SK-N-SH (cell line): ENCODE measurements at regions not wholly inside any gene's neighbourhood (a gene's known extent, or its start where the extent isn't known, plus 50 kb on each side); places are given as distances from the start of the nearest gene placed in this dataset.

Experiments used
- CTCF ChIA-PET: fragments of 300-600, 350-600 bp; formaldehyde crosslinking; extraction: SDS; loops from one replicate; lab custom pipeline; 2021; lab: Yijun Ruan, JAX
- POLR2A ChIA-PET: fragments of 350-600 bp; sonication (Branson Sonifier 250); formaldehyde crosslinking; extraction: SDS; loops from one replicate; lab custom pipeline; 2020; ENCODE audit warnings: antibody characterized with exemption, inconsistent platforms; lab: Yijun Ruan, JAX
- DNase-seq: peaks from one replicate; pipeline ENCODE4 v3.0.0; 2012
- H2AFZ ChIP-seq: fragments of 200-600 bp; sonication (generic); 2 replicates; pipeline ENCODE4 v1.8.1; 2016; ENCODE audit warnings: antibody characterized with exemption, mild to moderate bottlenecking, low read depth
- H3F3A ChIP-seq: fragments of 200-600 bp; sonication (generic); replicated peaks from 2 replicates; pipeline ENCODE3; 2016; ENCODE audit warnings: antibody characterized with exemption, mild to moderate bottlenecking; ENCODE audit not compliant: insufficient read depth
- H3K27ac ChIP-seq, 2 experiments: fragments of 200-500 bp in 1 of 2; fragments of 200-600 bp in 1 of 2; sonication (Bioruptor generic) in 1 of 2; sonication (generic), shearing (Covaris generic) in 1 of 2; 2 replicates each; pipeline versions ENCODE4 v1.5.1 to v1.6.1; 2014 to 2016; ENCODE audit warnings: low read depth in 2 of 2, inconsistent platforms in 1 of 2, low read length in 1 of 2, mild to moderate bottlenecking in 1 of 2, mixed read lengths in 1 of 2
- H3K27me3 ChIP-seq: fragments of 200-600 bp; sonication (generic), shearing (Covaris generic); 2 replicates; pipeline ENCODE4 v1.6.1; 2016; ENCODE audit warnings: mixed run types; ENCODE audit not compliant: insufficient read depth
- H3K36me3 ChIP-seq, 2 experiments: fragments of 200-500 bp in 1 of 2; fragments of 200-600 bp in 1 of 2; sonication (Bioruptor generic) in 1 of 2; sonication (generic) in 1 of 2; replicated peaks in 1 of 2; 2 replicates each; pipeline versions ENCODE3 to v1.5.1; 2014 to 2016; ENCODE audit warnings: low read length in 1 of 2, mild to moderate bottlenecking in 1 of 2; ENCODE audit not compliant: insufficient read depth in 2 of 2, control insufficient read depth in 1 of 2
- H3K4me1 ChIP-seq, 2 experiments: fragments of 200-500 bp in 1 of 2; fragments of 200-600 bp in 1 of 2; sonication (Bioruptor generic) in 1 of 2; sonication (generic), shearing (Covaris generic) in 1 of 2; 2 replicates each; pipeline versions ENCODE4 v1.5.1 to v1.6.1; 2014 to 2016; ENCODE audit warnings: low read depth in 1 of 2, low read length in 1 of 2, mixed run types in 1 of 2; ENCODE audit not compliant: insufficient read depth in 2 of 2, control insufficient read depth in 1 of 2
- H3K4me2 ChIP-seq: fragments of 200-600 bp; sonication (generic), shearing (Covaris generic); 2 replicates; pipeline ENCODE4 v1.6.1; 2017; ENCODE audit warnings: mixed run types
- H3K4me3 ChIP-seq, 2 experiments: fragments of 200-500 bp in 1 of 2; fragments of 200-600 bp in 1 of 2; sonication (Bioruptor generic) in 1 of 2; sonication (generic), shearing (Covaris generic) in 1 of 2; 2 replicates each; pipeline versions ENCODE4 v1.5.1 to v1.8.1; 2014 to 2016; ENCODE audit warnings: low read depth in 2 of 2, inconsistent platforms in 1 of 2, low read length in 1 of 2, mild to moderate bottlenecking in 1 of 2, mixed read lengths in 1 of 2, moderate library complexity in 1 of 2
- H3K79me2 ChIP-seq: fragments of 200-600 bp; sonication (generic); 2 replicates; pipeline ENCODE4 v1.8.1; 2017; ENCODE audit warnings: mild to moderate bottlenecking; ENCODE audit not compliant: insufficient read depth
- H3K9ac ChIP-seq: fragments of 200-600 bp; sonication (generic); 2 replicates; pipeline ENCODE4 v1.6.1; 2017; ENCODE audit warnings: mixed run types
- H3K9me2 ChIP-seq: fragments of 200-600 bp; sonication (generic); 2 replicates; pipeline ENCODE4 v1.6.1; 2017; ENCODE audit warnings: mixed run types
- H3K9me3 ChIP-seq: fragments of 200-600 bp; sonication (generic); 2 replicates; pipeline ENCODE4 v1.6.1; 2017; ENCODE audit warnings: mixed run types, mild to moderate bottlenecking, moderate library complexity
- H4K20me1 ChIP-seq: fragments of 200-600 bp; sonication (generic); 2 replicates; pipeline ENCODE4 v1.6.1; 2017; ENCODE audit warnings: mild to moderate bottlenecking, mixed run types; ENCODE audit not compliant: insufficient read depth
- CHD2 ChIP-seq: fragments of 150-350 bp; IDR thresholded peaks from 2 replicates; pipeline ENCODE4 v1.6.1; 2018; ENCODE audit warnings: low read length; ENCODE audit not compliant: partially characterized antibody
- EP300 ChIP-seq, 2 experiments: IDR thresholded peaks; 2 replicates each; pipeline versions ENCODE4 v1.4.0 to v1.6.1; 2012; ENCODE audit warnings: borderline replicate concordance in 1 of 2, low read depth in 1 of 2, low read length in 1 of 2
- FOSL2 ChIP-seq: IDR thresholded peaks from 2 replicates; pipeline ENCODE4 v1.4.0; 2012; ENCODE audit warnings: low read depth, mild to moderate bottlenecking, moderate library complexity, borderline replicate concordance
- FOXM1 ChIP-seq: IDR thresholded peaks from 2 replicates; pipeline ENCODE4 v1.4.0; 2012; ENCODE audit warnings: low read depth, mild to moderate bottlenecking
- GABPA ChIP-seq: IDR thresholded peaks from 2 replicates; pipeline ENCODE4 v1.4.0; 2012; ENCODE audit warnings: low read depth, mild to moderate bottlenecking
- GATA2 ChIP-seq: sonication (generic); formaldehyde crosslinking; IDR thresholded peaks from 2 replicates; pipeline ENCODE4 v1.5.0; 2020; ENCODE audit warnings: mild to moderate bottlenecking, missing genetic modification reagents
- JUND ChIP-seq: IDR thresholded peaks from 2 replicates; pipeline ENCODE4 v1.4.0; 2012
- MEF2A ChIP-seq: IDR thresholded peaks from 2 replicates; pipeline ENCODE4 v1.4.0; 2012; ENCODE audit warnings: low read depth, borderline replicate concordance
- MXI1 ChIP-seq: IDR thresholded peaks from 2 replicates; pipeline ENCODE4 v1.6.1; 2012; ENCODE audit warnings: mild to moderate bottlenecking, low read depth, low read length, improper control_type of control experiment
- RFX5 ChIP-seq: IDR thresholded peaks from 2 replicates; pipeline ENCODE4 v1.6.1; 2012; ENCODE audit warnings: mild to moderate bottlenecking, improper control_type of control experiment, low read length
- RXRA ChIP-seq: IDR thresholded peaks from 2 replicates; pipeline ENCODE4 v1.4.0; 2012; ENCODE audit warnings: low read depth, mild to moderate bottlenecking, borderline replicate concordance
- SMC3 ChIP-seq: IDR thresholded peaks from 2 replicates; pipeline ENCODE4 v1.6.1; 2012; ENCODE audit warnings: low read depth, low read length, improper control_type of control experiment
- TAF1 ChIP-seq: IDR thresholded peaks from 2 replicates; pipeline ENCODE4 v1.6.1; 2012; ENCODE audit warnings: low read depth, mild to moderate bottlenecking, low read length, moderate library complexity, borderline replicate concordance
- TCF12 ChIP-seq: IDR thresholded peaks from 2 replicates; pipeline ENCODE4 v1.4.0; 2012
- YY1 ChIP-seq: IDR thresholded peaks from 2 replicates; pipeline ENCODE4 v1.4.0; 2012; ENCODE audit warnings: low read depth, mild to moderate bottlenecking
- WGBS: methylation state at CpG from one replicate; pipeline ENCODE4 v1.1.6; 2017; ENCODE audit warnings: low lambda C conversion rate; 5-methylcytosine and 5-hydroxymethylcytosine counted together
- TF ChIP-seq, protein P1 (sequence below): IDR thresholded peaks from 2 replicates; pipeline ENCODE4 v1.6.1; 2012; ENCODE audit warnings: mild to moderate bottlenecking, low read depth, low read length, moderate library complexity
- TF ChIP-seq, protein P2 (sequence below): IDR thresholded peaks from 2 replicates; pipeline ENCODE4; 2012
- TF ChIP-seq, protein P3 (sequence below): IDR thresholded peaks from 2 replicates; pipeline ENCODE4 v1.4.0; 2012; ENCODE audit warnings: low read depth, borderline replicate concordance
- TF ChIP-seq, protein P4 (sequence below): fragments of 200-600 bp; sonication (generic); IDR thresholded peaks from 2 replicates; pipeline ENCODE4 v1.6.1; 2017; ENCODE audit warnings: antibody characterized with exemption, mild to moderate bottlenecking, moderate library complexity
- TF ChIP-seq, protein P5 (sequence below): fragments of 150-350 bp; IDR thresholded peaks from 2 replicates; pipeline ENCODE4 v1.6.1; 2016; ENCODE audit warnings: mild to moderate bottlenecking, low read depth, low read length
- TF ChIP-seq, protein P6 (sequence below): IDR thresholded peaks from 2 replicates; pipeline ENCODE4 v1.4.0; 2012; ENCODE audit warnings: low read depth, borderline replicate concordance

DNA sequence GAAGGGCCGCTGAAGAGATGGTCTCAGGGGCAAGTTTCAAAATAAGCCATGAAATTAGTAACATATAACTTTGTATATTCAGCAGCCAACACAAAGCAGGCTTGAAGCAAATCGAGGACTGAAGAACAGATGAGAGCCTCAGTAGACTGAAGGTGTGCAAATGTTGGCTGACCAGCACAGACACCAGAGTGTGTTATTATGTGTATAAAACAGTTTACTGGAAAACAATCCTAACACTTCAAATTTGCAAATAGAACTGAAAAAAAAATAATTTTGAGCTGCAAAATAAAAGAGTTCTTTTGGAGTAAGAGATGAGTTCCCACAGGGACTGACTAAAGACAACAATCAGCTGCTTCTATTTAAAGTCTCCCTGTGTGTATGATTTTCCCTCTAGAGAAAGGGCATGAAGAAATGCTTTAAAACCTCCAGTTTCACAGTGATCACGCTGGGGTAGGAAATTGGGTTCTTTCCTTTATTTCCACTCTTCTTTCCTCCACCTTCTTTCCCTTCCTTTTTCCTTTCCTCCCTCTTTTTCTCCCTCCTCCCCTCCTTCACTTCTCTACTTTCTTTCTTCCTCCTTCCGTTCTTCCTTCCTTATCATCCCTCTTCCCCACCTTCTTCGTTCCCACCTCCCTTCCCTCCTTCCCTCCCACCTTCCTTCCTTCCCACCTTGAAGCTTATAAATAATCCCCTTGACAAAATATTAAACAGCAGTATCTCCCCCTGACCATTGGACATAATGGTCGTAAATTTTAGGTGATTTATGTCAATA is 383.9 kb upstream of the DCN start (continued):
- TF ChIP-seq, protein P1, sequence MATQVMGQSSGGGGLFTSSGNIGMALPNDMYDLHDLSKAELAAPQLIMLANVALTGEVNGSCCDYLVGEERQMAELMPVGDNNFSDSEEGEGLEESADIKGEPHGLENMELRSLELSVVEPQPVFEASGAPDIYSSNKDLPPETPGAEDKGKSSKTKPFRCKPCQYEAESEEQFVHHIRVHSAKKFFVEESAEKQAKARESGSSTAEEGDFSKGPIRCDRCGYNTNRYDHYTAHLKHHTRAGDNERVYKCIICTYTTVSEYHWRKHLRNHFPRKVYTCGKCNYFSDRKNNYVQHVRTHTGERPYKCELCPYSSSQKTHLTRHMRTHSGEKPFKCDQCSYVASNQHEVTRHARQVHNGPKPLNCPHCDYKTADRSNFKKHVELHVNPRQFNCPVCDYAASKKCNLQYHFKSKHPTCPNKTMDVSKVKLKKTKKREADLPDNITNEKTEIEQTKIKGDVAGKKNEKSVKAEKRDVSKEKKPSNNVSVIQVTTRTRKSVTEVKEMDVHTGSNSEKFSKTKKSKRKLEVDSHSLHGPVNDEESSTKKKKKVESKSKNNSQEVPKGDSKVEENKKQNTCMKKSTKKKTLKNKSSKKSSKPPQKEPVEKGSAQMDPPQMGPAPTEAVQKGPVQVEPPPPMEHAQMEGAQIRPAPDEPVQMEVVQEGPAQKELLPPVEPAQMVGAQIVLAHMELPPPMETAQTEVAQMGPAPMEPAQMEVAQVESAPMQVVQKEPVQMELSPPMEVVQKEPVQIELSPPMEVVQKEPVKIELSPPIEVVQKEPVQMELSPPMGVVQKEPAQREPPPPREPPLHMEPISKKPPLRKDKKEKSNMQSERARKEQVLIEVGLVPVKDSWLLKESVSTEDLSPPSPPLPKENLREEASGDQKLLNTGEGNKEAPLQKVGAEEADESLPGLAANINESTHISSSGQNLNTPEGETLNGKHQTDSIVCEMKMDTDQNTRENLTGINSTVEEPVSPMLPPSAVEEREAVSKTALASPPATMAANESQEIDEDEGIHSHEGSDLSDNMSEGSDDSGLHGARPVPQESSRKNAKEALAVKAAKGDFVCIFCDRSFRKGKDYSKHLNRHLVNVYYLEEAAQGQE = no peak
- TF ChIP-seq MEF2A (no peak), EP300 (IDR thresholded peaks at IDR 0.05; ENCODE audit: borderline replicate concordance in 1 of 2, low read depth in 1 of 2, low read length in 1 of 2) (no peak)

DNA sequence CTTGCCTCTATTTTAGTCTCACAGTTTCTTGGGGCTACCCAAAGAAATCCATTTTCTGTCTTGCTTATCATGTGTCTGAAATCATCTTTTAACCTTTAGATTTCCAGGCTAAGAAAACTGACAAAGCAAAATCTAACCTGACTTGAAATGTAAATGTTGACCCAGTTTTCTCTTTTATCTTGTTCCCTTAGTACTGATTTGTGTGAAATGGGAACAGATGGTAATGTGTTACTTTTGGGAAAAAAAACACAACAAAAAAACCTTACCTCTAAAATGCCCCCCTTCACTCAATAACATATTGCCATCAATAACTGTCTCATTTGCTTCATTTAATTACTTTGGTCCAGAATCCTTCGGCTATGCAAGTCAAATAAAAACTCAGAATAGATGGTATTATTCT is 383.2 kb upstream of the DCN start:
- no peaks in the 10 kb centered on the region for H3K9me3 ChIP-seq
- no peak overlapping the region for H3K4me2 ChIP-seq
- no peak for DNase-seq
- no peaks in the 10 kb centered on the region for H3K36me3 ChIP-seq
- no peak overlapping the region for H2AFZ ChIP-seq
- WGBS = 41% methylated on average over 1 of the region's 1 CpG
- H3K27ac ChIP-seq = no peak overlapping the region
- no peaks in the 10 kb centered on the region for H4K20me1 ChIP-seq
- H3F3A ChIP-seq = no peaks in the 10 kb centered on the region
- no peaks in the 10 kb centered on the region for H3K79me2 ChIP-seq
- no peak overlapping the region for H3K4me3 ChIP-seq
- no peaks in the 10 kb centered on the region for H3K27me3 ChIP-seq
- H3K9ac ChIP-seq = no peak overlapping the region
- no peaks in the 10 kb centered on the region for H3K9me2 ChIP-seq
- TF ChIP-seq, protein P2, sequence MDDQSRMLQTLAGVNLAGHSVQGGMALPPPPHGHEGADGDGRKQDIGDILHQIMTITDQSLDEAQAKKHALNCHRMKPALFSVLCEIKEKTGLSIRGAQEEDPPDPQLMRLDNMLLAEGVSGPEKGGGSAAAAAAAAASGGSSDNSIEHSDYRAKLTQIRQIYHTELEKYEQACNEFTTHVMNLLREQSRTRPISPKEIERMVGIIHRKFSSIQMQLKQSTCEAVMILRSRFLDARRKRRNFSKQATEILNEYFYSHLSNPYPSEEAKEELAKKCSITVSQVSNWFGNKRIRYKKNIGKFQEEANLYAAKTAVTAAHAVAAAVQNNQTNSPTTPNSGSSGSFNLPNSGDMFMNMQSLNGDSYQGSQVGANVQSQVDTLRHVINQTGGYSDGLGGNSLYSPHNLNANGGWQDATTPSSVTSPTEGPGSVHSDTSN = no peak
- TF ChIP-seq TCF12 (no peak), CHD2 (no peak), GATA2 (CRISPR knock-in tag) (no peak), FOSL2 (no peak), RXRA (no peak), JUND (no peak), SMC3 (no peak), MXI1 (no peak), GABPA (no peak), RFX5 (no peak), FOXM1 (no peak), YY1 (no peak), TAF1 (no peak), EP300 (IDR thresholded peaks at IDR 0.05; ENCODE audit: borderline replicate concordance in 1 of 2, low read depth in 1 of 2, low read length in 1 of 2) (no peak)
- TF ChIP-seq, protein P3, sequence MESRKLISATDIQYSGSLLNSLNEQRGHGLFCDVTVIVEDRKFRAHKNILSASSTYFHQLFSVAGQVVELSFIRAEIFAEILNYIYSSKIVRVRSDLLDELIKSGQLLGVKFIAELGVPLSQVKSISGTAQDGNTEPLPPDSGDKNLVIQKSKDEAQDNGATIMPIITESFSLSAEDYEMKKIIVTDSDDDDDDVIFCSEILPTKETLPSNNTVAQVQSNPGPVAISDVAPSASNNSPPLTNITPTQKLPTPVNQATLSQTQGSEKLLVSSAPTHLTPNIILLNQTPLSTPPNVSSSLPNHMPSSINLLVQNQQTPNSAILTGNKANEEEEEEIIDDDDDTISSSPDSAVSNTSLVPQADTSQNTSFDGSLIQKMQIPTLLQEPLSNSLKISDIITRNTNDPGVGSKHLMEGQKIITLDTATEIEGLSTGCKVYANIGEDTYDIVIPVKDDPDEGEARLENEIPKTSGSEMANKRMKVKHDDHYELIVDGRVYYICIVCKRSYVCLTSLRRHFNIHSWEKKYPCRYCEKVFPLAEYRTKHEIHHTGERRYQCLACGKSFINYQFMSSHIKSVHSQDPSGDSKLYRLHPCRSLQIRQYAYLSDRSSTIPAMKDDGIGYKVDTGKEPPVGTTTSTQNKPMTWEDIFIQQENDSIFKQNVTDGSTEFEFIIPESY = no peak
- TF ChIP-seq, protein P4, sequence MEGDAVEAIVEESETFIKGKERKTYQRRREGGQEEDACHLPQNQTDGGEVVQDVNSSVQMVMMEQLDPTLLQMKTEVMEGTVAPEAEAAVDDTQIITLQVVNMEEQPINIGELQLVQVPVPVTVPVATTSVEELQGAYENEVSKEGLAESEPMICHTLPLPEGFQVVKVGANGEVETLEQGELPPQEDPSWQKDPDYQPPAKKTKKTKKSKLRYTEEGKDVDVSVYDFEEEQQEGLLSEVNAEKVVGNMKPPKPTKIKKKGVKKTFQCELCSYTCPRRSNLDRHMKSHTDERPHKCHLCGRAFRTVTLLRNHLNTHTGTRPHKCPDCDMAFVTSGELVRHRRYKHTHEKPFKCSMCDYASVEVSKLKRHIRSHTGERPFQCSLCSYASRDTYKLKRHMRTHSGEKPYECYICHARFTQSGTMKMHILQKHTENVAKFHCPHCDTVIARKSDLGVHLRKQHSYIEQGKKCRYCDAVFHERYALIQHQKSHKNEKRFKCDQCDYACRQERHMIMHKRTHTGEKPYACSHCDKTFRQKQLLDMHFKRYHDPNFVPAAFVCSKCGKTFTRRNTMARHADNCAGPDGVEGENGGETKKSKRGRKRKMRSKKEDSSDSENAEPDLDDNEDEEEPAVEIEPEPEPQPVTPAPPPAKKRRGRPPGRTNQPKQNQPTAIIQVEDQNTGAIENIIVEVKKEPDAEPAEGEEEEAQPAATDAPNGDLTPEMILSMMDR = no peak
- TF ChIP-seq, protein P5, sequence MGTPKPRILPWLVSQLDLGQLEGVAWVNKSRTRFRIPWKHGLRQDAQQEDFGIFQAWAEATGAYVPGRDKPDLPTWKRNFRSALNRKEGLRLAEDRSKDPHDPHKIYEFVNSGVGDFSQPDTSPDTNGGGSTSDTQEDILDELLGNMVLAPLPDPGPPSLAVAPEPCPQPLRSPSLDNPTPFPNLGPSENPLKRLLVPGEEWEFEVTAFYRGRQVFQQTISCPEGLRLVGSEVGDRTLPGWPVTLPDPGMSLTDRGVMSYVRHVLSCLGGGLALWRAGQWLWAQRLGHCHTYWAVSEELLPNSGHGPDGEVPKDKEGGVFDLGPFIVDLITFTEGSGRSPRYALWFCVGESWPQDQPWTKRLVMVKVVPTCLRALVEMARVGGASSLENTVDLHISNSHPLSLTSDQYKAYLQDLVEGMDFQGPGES = no peak
- TF ChIP-seq, protein P6, sequence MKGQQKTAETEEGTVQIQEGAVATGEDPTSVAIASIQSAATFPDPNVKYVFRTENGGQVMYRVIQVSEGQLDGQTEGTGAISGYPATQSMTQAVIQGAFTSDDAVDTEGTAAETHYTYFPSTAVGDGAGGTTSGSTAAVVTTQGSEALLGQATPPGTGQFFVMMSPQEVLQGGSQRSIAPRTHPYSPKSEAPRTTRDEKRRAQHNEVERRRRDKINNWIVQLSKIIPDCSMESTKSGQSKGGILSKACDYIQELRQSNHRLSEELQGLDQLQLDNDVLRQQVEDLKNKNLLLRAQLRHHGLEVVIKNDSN = no peak
- no peaks in the 10 kb centered on the region for H3K4me1 ChIP-seq
- ChIA-PET CTCF (interaction anchor here (1.8 kb wide), 1 partner anchor 13 kb away, joined by 7 read pairs; no protein-coding TSS in a partner anchor), POLR2A (no interaction called here)
